ENCODE measurements at regions not wholly inside any gene's neighbourhood (a gene's known extent, or its start where the extent isn't known, plus 50 kb on each side); places are given as distances from the start of the nearest gene placed in this dataset.

- no peak for DNase-seq
Observed at GRCh38 chr10:29962166-29962850, 97.1 kb downstream of the JCAD start.

- no peak for DNase-seq
Observed at GRCh38 chr10:29961351-29961750, 98.0 kb downstream of the JCAD start.

- no peak for DNase-seq
Observed at GRCh38 chr10:29960261-29960660, 99.1 kb downstream of the JCAD start.

GRCh38 chr10:29959586-29959985, 99.8 kb downstream of the JCAD start:
- no peak for DNase-seq

GRCh38 chr10:29958440-29958839, 100.9 kb downstream of the JCAD start:
- no peak for DNase-seq

GRCh38 chr10:29957907-29958331, 101.5 kb downstream of the JCAD start:
- peak; percentile 91 for DNase-seq

GRCh38 chr10:29957236-29957635, 102.2 kb downstream of the JCAD start:
- DNase-seq = no peak

- no peak for DNase-seq
Observed at GRCh38 chr10:29956335-29956924, 103.0 kb downstream of the JCAD start.

GRCh38 chr10:29955329-29955935, 104.0 kb downstream of the JCAD start:
- DNase-seq = peak; percentile 26

- DNase-seq = no peak
Observed at GRCh38 chr10:29951441-29951931, 107.9 kb downstream of the JCAD start.

- no peak for DNase-seq
Observed at GRCh38 chr10:29950391-29950790, 109.0 kb downstream of the JCAD start.

- DNase-seq = peak; percentile 87
Observed at GRCh38 chr10:29949411-29950011, 109.9 kb downstream of the JCAD start.

- DNase-seq = peak; percentile 41
Observed at GRCh38 chr10:29948881-29949355, 110.5 kb downstream of the JCAD start.

- no peak for DNase-seq
Observed at GRCh38 chr10:29947701-29948060, 111.7 kb downstream of the JCAD start.

GRCh38 chr10:29946953-29947700, 112.3 kb downstream of the JCAD start:
- DNase-seq = peak; percentile 69

GRCh38 chr10:29946614-29946952, 112.8 kb downstream of the JCAD start:
- DNase-seq = no peak

- DNase-seq = no peak
Observed at GRCh38 chr10:29941476-29941875, 117.9 kb downstream of the JCAD start.

- no peak for DNase-seq
Observed at GRCh38 chr10:29932991-29933390, 126.4 kb downstream of the JCAD start.

GRCh38 chr10:29931833-29932232, 127.6 kb downstream of the JCAD start:
- no peak for DNase-seq

- DNase-seq = no peak
Observed at GRCh38 chr10:29929006-29929405, 130.4 kb downstream of the JCAD start.

GRCh38 chr10:29926693-29927048, 132.7 kb downstream of the JCAD start:
- peak; percentile 18 for DNase-seq

GRCh38 chr10:29925771-29926692, 133.4 kb downstream of the JCAD start:
- no peak for DNase-seq

Data from kidney glomerular epithelial cell (primary cell).